Rectal smooth muscle tissue (tissue), 1 donor: ENCODE measurements at regions not wholly inside any gene's neighbourhood (a gene's known extent, or its start where the extent isn't known, plus 50 kb on each side); places are given as distances from the start of the nearest gene placed in this dataset.
"Not testable (repeated sequence)": the region's sequence is repeated elsewhere in the genome, so short reads cannot be mapped to it uniquely, and the experiment has no call there.

Experiments used
- H3K27ac ChIP-seq: one replicate; pipeline ENCODE4 v1.7.0; 2013; ENCODE audit warnings: low read depth, low read length, inconsistent platforms
- H3K27me3 ChIP-seq: one replicate; pipeline ENCODE4 v1.7.0; 2013; ENCODE audit warnings: low read length; ENCODE audit not compliant: control insufficient read depth, insufficient read depth
- H3K36me3 ChIP-seq: one replicate; pipeline ENCODE4 v1.7.0; 2013; ENCODE audit warnings: low read length; ENCODE audit not compliant: control insufficient read depth, insufficient read depth
- H3K4me1 ChIP-seq: one replicate; pipeline ENCODE4 v1.7.0; 2013; ENCODE audit warnings: low read length; ENCODE audit not compliant: control insufficient read depth, insufficient read depth
- H3K4me3 ChIP-seq: one replicate; pipeline ENCODE4 v1.7.0; 2013; ENCODE audit warnings: low read length
- H3K9ac ChIP-seq: one replicate; pipeline ENCODE4 v1.7.0; 2013; ENCODE audit warnings: low read length

- H3K4me1 ChIP-seq, H3K36me3 ChIP-seq, H3K27ac ChIP-seq, H3K4me3 ChIP-seq, H3K27me3 ChIP-seq, H3K9ac ChIP-seq: not testable (repeated sequence)
Observed at GRCh38 chr3:166842784-166843183, 537.3 kb downstream of the ZBBX start.

- no peaks in the 10 kb centered on the region for H3K36me3 ChIP-seq
- H3K27me3 ChIP-seq: no peaks in the 10 kb centered on the region
- no peak overlapping the region for H3K27ac ChIP-seq
- no peak overlapping the region for H3K4me3 ChIP-seq
- H3K4me1 ChIP-seq: no peaks in the 10 kb centered on the region
- H3K9ac ChIP-seq: no peak overlapping the region
Observed at GRCh38 chr3:166837535-166837934, 542.6 kb downstream of the ZBBX start.

GRCh38 chr3:166836836-166837235 lies 543.3 kb downstream of the ZBBX start:
- Histone ChIP-seq H3K9ac (no peak overlapping the region), H3K27ac (no peak overlapping the region), H3K4me3 (no peak overlapping the region), H3K4me1 (no peaks in the 10 kb centered on the region), H3K27me3 (no peaks in the 10 kb centered on the region), H3K36me3 (no peaks in the 10 kb centered on the region)

- H3K36me3 ChIP-seq: no peaks in the 10 kb centered on the region
- H3K4me1 ChIP-seq: no peaks in the 10 kb centered on the region
- no peaks in the 10 kb centered on the region for H3K27me3 ChIP-seq
- H3K27ac ChIP-seq: no peak overlapping the region
- no peak overlapping the region for H3K9ac ChIP-seq
- no peak overlapping the region for H3K4me3 ChIP-seq
Observed at GRCh38 chr3:166829896-166830295, 550.2 kb downstream of the ZBBX start.

- no peak overlapping the region for H3K4me3 ChIP-seq
- H3K27me3 ChIP-seq: no peaks in the 10 kb centered on the region
- H3K9ac ChIP-seq: no peak overlapping the region
- no peaks in the 10 kb centered on the region for H3K36me3 ChIP-seq
- no peak overlapping the region for H3K27ac ChIP-seq
- H3K4me1 ChIP-seq: no peaks in the 10 kb centered on the region
Observed at GRCh38 chr3:166818464-166818863, 561.6 kb downstream of the ZBBX start.

- H3K4me3 ChIP-seq: not testable (repeated sequence)
Observed at GRCh38 chr3:166817269-166817668, 562.8 kb downstream of the ZBBX start.

GRCh38 chr3:166810741-166811445 lies 569.2 kb downstream of the ZBBX start:
- Histone ChIP-seq H3K4me1 (no peaks in the 10 kb centered on the region), H3K4me3 (no peak overlapping the region), H3K27ac (no peak overlapping the region), H3K36me3 (no peaks in the 10 kb centered on the region), H3K27me3 (no peaks in the 10 kb centered on the region), H3K9ac (no peak overlapping the region)

More at GRCh38 chr3:166817269-166817668, 562.8 kb downstream of the ZBBX start:
- not testable (repeated sequence) for H3K4me1 ChIP-seq, H3K27me3 ChIP-seq, H3K27ac ChIP-seq, H3K36me3 ChIP-seq, H3K9ac ChIP-seq

- Histone ChIP-seq H3K4me1 (no peaks in the 10 kb centered on the region), H3K27me3 (no peaks in the 10 kb centered on the region), H3K4me3 (no peak overlapping the region), H3K27ac (no peak overlapping the region), H3K9ac (no peak overlapping the region), H3K36me3 (no peaks in the 10 kb centered on the region)
Observed at GRCh38 chr3:166809520-166809919, 570.6 kb downstream of the ZBBX start.

GRCh38 chr3:166788936-166789335 lies 591.2 kb downstream of the ZBBX start:
- no peaks in the 10 kb centered on the region for H3K27me3 ChIP-seq
- no peak overlapping the region for H3K4me3 ChIP-seq
- H3K9ac ChIP-seq: no peak overlapping the region
- H3K4me1 ChIP-seq: no peaks in the 10 kb centered on the region
- no peak overlapping the region for H3K27ac ChIP-seq
- no peaks in the 10 kb centered on the region for H3K36me3 ChIP-seq

GRCh38 chr3:166785876-166786275 lies 594.2 kb downstream of the ZBBX start:
- Histone ChIP-seq H3K27ac (no peak overlapping the region), H3K27me3 (no peaks in the 10 kb centered on the region), H3K4me3 (no peak overlapping the region), H3K9ac (no peak overlapping the region), H3K4me1 (no peaks in the 10 kb centered on the region), H3K36me3 (no peaks in the 10 kb centered on the region)

- no peaks in the 10 kb centered on the region for H3K36me3 ChIP-seq
Observed at GRCh38 chr3:166783206-166783605, 596.9 kb downstream of the ZBBX start.

GRCh38 chr3:166764698-166765318 lies 615.3 kb downstream of the ZBBX start:
- Histone ChIP-seq H3K4me1 (no peaks in the 10 kb centered on the region), H3K4me3 (no peak overlapping the region), H3K27ac (no peak overlapping the region), H3K36me3 (no peaks in the 10 kb centered on the region), H3K9ac (no peak overlapping the region), H3K27me3 (no peaks in the 10 kb centered on the region)

More at GRCh38 chr3:166783206-166783605, 596.9 kb downstream of the ZBBX start:
- Histone ChIP-seq H3K9ac (no peak overlapping the region), H3K27me3 (no peaks in the 10 kb centered on the region), H3K27ac (no peak overlapping the region), H3K4me3 (no peak overlapping the region), H3K4me1 (no peaks in the 10 kb centered on the region)
